ENCODE measurements at regions not wholly inside any gene's neighbourhood (a gene's known extent, or its start where the extent isn't known, plus 50 kb on each side); places are given as distances from the start of the nearest gene placed in this dataset.

DNA sequence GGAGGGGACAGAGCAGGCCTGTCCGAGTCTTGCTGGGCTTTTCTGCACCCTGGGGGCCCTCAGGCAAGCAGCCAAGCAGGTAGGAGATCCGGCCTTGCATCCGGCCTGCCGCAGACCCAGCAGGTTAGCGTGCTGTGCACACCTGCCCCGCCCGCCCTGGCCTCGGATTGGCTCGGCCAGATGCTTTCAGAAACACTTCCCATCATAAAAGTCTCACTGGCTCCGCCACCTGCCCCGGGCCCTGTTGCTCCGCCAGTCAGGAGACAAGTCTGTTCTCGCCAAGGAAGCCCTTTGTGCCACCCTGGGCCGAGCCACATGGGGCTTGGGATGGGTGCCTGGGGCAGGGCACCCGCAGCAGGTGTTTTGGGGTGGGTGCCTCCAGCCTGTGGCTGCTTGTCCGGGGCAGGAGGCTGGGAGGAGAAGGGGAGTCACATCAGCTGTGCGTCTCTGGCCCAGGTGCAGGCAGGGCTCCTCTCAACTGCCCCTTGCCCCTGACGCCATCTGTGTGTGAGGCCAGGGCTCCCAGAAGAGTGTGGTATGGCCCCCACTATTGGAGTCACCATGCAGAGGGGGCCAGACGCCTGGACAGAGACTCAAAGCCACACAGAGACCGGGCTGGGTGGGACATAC lies 228.2 kb upstream of the GSE1 start:
- H3K4me1 ChIP-seq: peaks cover 0 to 16% of the 10 kb centered on the region in 2 donors
- no peak overlapping the region for H3K27ac ChIP-seq
- TF ChIP-seq POLR2A (IDR thresholded peaks at IDR 0.05): no peak
- TF ChIP-seq, protein P1, sequence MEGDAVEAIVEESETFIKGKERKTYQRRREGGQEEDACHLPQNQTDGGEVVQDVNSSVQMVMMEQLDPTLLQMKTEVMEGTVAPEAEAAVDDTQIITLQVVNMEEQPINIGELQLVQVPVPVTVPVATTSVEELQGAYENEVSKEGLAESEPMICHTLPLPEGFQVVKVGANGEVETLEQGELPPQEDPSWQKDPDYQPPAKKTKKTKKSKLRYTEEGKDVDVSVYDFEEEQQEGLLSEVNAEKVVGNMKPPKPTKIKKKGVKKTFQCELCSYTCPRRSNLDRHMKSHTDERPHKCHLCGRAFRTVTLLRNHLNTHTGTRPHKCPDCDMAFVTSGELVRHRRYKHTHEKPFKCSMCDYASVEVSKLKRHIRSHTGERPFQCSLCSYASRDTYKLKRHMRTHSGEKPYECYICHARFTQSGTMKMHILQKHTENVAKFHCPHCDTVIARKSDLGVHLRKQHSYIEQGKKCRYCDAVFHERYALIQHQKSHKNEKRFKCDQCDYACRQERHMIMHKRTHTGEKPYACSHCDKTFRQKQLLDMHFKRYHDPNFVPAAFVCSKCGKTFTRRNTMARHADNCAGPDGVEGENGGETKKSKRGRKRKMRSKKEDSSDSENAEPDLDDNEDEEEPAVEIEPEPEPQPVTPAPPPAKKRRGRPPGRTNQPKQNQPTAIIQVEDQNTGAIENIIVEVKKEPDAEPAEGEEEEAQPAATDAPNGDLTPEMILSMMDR (IDR thresholded peaks at IDR 0.05): no peak
- H3K9me3 ChIP-seq: no peaks in the 10 kb centered on the region
- no peaks in the 10 kb centered on the region for H3K27me3 ChIP-seq
- H3K36me3 ChIP-seq: no peaks in the 10 kb centered on the region
- 71 to 85% methylated on average over 13 to 14 of the region's 20 CpGs for WGBS, 2 donors
- DNase-seq: peak in 1 of 2 donors; percentile 0
- intact Hi-C loops (cut with DNase I): no loop called here
- H3K4me3 ChIP-seq (replicated peaks in 1 of 3): no peak overlapping the region

DNA sequence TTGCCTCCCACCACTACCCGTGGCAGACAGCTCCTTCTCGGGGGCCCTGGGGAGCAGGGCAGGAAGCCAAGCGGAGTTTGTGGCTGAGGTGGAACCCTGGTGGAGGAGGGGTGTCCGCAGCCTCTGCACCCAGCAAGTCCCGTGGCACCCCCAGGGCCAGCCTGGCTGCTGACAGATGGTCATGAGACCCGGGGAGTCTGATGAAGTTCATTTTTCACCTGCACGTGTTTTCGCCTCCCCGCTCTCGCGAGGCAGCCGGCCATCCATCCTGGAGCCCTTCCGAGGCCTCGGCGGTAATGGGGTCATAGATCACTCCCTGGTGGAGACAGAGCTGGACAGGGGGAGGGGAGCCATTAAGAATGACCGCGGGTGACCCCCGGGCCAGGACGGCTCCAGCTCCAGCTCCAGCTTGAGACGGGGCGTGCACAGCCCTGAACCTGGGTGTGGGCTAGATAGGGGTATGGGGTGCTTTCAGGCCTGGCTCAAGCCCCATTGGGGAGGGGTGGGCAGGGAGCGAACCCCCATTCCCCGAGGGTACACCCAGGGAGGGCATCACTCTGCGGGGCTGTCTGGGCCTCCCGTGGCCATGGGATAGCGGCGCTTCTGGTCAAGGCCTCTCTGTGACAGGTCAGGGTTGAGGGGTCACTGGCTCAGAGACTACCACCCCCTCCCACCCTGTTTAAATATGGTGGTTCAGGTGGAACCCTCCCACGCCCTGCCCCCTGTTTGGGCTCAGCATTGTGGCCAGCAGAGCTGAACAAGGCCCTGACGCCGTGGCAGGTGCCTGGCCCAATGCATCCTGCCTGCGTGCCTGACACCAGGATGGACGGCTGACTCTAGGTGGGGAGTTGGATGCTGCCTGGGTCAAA lies 227.4 kb upstream of the GSE1 start:
- H3K4me3 ChIP-seq (replicated peaks in 1 of 3): no peak overlapping the region
- intact Hi-C loops (cut with DNase I): no loop called here
- no peak overlapping the region for H3K27ac ChIP-seq
- H3K27me3 ChIP-seq: no peaks in the 10 kb centered on the region
- H3K9me3 ChIP-seq: no peaks in the 10 kb centered on the region
- peaks cover 0 to 22% of the 10 kb centered on the region in 2 donors for H3K4me1 ChIP-seq
- TF ChIP-seq, protein P1 (IDR thresholded peaks at IDR 0.05): no peak
- no peak for TF ChIP-seq POLR2A (IDR thresholded peaks at IDR 0.05)
- DNase-seq: peak in 1 of 2 donors; percentile 1
- 82 to 87% methylated on average over 21 to 29 of the region's 32 CpGs for WGBS, 2 donors
- H3K36me3 ChIP-seq: no peaks in the 10 kb centered on the region

DNA sequence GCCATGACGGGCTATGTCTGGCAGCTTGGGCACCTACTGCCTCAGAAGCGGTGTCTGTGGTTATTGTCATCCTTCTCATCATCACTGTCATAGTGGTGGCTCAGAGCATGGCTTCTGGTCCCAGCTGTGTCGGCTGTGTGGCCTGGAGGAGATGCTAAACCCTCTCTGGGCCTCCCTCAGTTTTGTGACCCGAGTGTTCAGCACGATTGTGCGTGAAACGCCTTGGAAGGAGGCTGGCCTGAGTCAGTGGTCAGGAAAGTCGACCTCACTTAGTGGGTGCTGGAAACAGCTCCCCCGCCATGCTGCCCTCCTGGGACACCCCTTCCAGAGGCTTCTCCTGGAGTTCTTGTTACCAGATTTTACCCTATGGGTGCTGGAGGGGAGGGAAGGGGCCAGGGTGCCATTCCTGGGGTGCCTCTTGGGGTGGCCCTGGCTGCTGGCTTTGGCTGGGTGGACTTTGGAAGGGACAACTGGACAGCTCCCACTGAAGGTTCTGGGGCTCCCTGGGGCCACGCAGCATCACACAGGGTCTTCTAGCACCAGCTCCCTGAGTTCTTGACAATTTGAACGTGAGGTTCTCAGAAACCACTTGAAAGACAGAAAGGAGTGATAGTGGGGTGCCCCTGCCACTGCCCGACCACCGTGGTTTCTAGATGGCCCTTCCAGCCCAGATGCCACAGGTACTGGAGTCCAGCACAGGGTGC lies 226.5 kb upstream of the GSE1 start:
- WGBS, 2 donors: 90 to 93% methylated on average over 13 of the region's 13 CpGs
- intact Hi-C loops (cut with DNase I): no loop called here
- no peaks in the 10 kb centered on the region for H3K27me3 ChIP-seq
- TF ChIP-seq, protein P1 (IDR thresholded peaks at IDR 0.05): no peak
- TF ChIP-seq POLR2A (IDR thresholded peaks at IDR 0.05): no peak
- no peaks in the 10 kb centered on the region for H3K9me3 ChIP-seq
- H3K4me3 ChIP-seq (replicated peaks in 1 of 3): no peak overlapping the region
- H3K36me3 ChIP-seq: no peaks in the 10 kb centered on the region
- H3K4me1 ChIP-seq: peaks cover 0 to 22% of the 10 kb centered on the region in 2 donors
- no peak overlapping the region for H3K27ac ChIP-seq
- DNase-seq: peak in 1 of 2 donors; percentile 1

DNA sequence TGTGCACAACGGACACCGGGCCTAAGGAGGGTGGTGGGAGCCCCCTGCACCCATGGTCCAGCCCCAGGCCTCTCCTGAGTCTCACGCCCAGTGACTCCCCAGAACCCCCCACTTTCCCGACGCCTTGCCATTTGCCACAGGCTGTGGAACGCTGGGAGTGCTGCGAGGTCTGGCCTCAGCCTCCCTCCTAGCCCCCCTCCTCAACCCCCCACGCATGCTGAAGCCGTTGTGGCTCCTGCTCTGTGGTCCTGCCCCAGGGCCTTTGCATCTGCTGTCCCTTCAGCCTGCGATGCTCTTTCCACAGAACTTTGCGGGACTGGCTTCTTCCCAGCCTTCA lies 226.0 kb upstream of the GSE1 start:
- TF ChIP-seq, protein P1 (IDR thresholded peaks at IDR 0.05): no peak
- TF ChIP-seq POLR2A (IDR thresholded peaks at IDR 0.05): no peak
- DNase-seq: no peak
- 92 to 96% methylated on average over 4 to 11 of the region's 11 CpGs for WGBS, 2 donors
- Histone ChIP-seq H3K4me1 (peaks cover 0 to 17% of the 10 kb centered on the region in 2 donors), H3K27me3 (no peaks in the 10 kb centered on the region), H3K36me3 (no peaks in the 10 kb centered on the region), H3K27ac (no peak overlapping the region), H3K4me3 (replicated peaks in 1 of 3) (no peak overlapping the region), H3K9me3 (no peaks in the 10 kb centered on the region)
- intact Hi-C loops (cut with DNase I): no loop called here

Measured in thyroid gland (tissue), 4 donors.